ENCODE measurements at regions not wholly inside any gene's neighbourhood (a gene's known extent, or its start where the extent isn't known, plus 50 kb on each side); places are given as distances from the start of the nearest gene placed in this dataset.
"Not testable (repeated sequence)": the region's sequence is repeated elsewhere in the genome, so short reads cannot be mapped to it uniquely, and the experiment has no call there.

- DNase-seq (ENCODE audit: low read depth in 2 of 2) = no peak
These were observed 116.6 kb upstream of the RBBP8 start for GRCh38 chr18:22816266-22817176.

DNA sequence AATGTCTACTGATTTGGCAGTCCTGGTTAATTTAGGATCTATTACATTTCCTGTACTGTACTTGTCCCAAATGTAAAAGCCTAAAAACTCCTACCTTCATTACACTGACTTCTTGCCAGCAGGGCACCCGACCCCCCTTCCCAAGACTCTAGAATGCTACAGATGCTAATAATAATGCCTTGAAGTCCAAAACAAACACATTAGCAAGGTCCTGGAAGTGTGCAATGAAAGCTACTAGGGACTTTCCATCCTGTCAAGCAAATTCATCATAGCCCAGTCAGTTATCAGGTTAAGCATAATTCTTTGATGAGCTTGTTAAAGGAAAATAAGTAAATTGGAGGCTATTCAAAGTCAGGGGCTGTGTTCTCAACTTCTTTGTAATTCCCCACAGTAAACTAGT is 115.3 kb upstream of the RBBP8 start:
- DNase-seq (ENCODE audit: low read depth in 2 of 2) = no peak

DNA sequence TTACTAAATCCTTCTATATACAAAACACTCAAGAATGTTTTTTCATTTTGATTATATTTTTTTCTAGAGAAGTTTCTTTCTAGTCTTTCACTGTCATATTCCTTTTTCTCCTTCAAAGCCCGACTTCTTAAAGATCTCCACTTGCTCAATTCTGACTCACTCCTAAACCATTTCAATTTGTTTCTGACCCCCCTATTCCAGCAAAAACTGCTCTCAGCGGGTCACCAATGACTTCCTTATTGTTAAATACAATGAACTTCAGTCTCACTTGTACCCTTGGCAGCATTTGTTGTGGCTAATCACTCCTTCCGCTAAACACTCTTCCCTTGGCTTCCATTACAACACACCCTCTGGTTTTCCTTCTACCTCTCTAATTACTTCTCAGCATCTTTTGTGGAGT is 111.1 kb upstream of the RBBP8 start:
- no peak for DNase-seq (ENCODE audit: low read depth in 2 of 2)

- no peak for DNase-seq (ENCODE audit: low read depth in 2 of 2)
These were observed 110.2 kb upstream of the RBBP8 start for GRCh38 chr18:22822841-22823508.

- DNase-seq (ENCODE audit: low read depth in 2 of 2) = no peak
These were observed 106.4 kb upstream of the RBBP8 start for GRCh38 chr18:22826726-22827125.

DNA sequence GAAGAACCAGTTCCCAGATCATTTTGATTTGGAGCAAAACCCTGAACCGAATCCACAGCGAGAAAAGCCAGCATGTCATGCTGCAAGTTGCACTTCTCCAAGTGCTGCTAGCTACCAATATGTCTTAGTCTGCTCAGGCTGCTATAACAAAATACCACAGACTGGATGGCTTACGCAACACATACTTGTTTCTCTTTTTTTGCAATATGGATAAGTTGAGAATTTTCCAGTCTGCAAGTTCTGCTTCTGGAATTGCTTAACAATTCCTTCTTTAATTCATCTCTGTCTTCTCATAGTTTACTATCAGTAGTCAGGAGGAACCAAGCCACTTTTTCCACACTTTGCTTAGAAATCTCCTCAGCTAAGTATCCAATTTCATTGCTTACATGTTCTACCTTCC is 105.9 kb upstream of the RBBP8 start:
- DNase-seq (ENCODE audit: low read depth in 2 of 2) = no peak

DNA sequence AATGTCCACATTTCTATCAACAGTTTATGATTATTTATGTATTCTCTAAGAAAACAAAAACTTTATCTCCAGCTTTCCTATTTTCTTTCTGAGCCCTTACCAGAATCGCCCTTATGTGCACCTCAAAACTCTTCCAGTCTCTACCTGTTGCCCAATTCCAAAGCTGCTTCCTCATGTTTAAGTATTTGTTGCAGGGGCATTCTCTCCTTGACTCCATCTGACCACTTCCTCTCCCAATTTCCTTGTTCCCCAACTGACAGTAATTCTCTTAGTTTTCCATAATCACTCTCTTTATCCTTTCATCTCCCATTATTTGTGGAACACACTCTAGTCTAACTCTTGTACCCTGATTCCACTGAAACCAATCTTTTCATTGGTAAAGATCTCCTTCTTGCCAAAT is 105.4 kb upstream of the RBBP8 start:
- no peak for DNase-seq (ENCODE audit: low read depth in 2 of 2)

- no peak for DNase-seq (ENCODE audit: low read depth in 2 of 2)
These were observed 105.0 kb upstream of the RBBP8 start for GRCh38 chr18:22828171-22828570.

- DNase-seq (ENCODE audit: low read depth in 2 of 2) = not testable (repeated sequence)
These were observed 104.5 kb upstream of the RBBP8 start for GRCh38 chr18:22828583-22828982.

GRCh38 chr18:22829781-22830180 is 103.3 kb upstream of the RBBP8 start:
- no peak for DNase-seq (ENCODE audit: low read depth in 2 of 2)

GRCh38 chr18:22830511-22830910 is 102.6 kb upstream of the RBBP8 start:
- DNase-seq (ENCODE audit: low read depth in 2 of 2) = no peak

DNA sequence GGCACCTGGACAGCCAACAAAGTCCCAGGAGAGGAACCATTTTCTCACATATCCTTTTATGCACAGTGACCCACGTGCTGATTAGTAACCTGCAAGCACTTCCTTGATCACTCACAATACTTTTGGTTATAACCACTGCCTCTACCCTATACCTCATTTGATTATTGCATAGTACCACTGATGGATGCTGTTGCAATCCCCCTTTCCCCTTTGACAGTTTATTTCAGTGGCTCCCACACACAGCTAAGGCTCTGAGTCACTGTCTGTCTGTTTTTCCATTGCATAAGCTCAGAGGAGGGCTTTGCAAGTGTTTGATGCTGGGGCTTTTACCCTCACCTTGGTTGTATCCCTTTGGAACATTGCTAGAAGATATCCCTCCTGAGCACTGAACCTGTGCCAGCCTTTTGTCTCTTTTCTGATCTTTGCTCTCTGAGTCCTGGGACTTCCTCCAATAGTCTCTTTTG is 101.7 kb upstream of the RBBP8 start:
- DNase-seq (ENCODE audit: low read depth in 2 of 2) = peak in 1 of 2 experiments; percentile 24

GRCh38 chr18:22836932-22837331 is 96.2 kb upstream of the RBBP8 start:
- DNase-seq (ENCODE audit: low read depth in 2 of 2) = no peak

GRCh38 chr18:22838221-22838620 is 94.9 kb upstream of the RBBP8 start:
- DNase-seq (ENCODE audit: low read depth in 2 of 2) = no peak

DNA sequence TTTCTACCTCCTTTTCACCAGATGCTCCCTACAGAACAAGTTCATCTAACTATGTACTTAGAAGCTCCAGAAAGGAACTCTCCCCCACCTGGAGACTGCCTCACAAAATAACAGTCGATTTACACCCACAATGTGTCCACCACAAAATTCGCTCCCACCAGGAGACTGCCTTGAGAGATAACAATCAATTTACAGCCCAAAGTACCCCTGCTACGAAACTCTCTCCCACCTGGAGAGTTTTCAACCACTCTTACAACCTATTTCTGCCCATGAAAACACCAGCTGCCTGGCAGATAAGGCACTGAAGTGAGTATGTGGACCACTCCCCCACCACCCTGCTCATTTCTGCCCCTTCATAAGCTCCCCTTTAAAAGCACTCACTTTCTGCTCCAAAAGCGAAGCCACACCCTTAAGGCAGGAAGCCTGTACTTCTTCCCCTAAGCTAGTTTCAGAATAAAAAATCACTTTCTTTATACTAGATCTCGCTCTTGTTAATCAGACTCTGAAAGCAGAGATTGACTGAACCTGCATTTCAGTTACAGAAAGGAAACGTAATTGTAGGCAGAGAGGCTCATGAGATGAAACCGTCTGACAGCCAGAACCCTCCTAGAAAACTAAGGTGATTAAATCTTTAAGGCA is 94.4 kb upstream of the RBBP8 start:
- no peak for DNase-seq (ENCODE audit: low read depth in 2 of 2)

- DNase-seq (ENCODE audit: low read depth in 2 of 2) = no peak
These were observed 93.7 kb upstream of the RBBP8 start for GRCh38 chr18:22839340-22839821.

DNA sequence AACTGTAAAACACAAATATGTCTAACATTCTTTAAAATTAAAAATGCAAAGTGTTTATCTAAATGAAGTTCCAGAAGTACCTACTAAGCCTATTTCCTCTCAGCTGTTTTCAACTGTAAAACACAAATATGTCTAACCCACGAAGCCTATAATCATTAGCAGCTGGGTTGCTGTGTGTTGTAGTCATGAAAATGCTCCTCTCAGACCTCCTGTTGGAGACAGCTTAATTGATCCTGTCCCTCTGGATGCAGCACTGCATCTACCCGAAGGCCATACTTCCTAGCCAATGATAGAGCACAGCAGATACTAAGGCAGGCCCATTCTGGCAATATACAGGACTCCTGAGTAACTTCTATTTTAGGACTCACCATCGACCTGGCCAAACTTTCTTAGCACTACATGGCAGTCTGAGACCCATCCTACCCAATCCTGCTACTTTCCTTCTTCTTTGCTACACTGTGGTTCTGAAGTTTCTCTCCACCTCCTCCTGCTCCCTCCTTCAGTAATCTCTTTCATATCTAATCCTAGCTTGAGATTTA is 92.5 kb upstream of the RBBP8 start:
- DNase-seq (ENCODE audit: low read depth in 2 of 2) = peak; percentile 25 to 32

- DNase-seq (ENCODE audit: low read depth in 2 of 2) = no peak
These were observed 91.3 kb upstream of the RBBP8 start for GRCh38 chr18:22841840-22842239.

DNA sequence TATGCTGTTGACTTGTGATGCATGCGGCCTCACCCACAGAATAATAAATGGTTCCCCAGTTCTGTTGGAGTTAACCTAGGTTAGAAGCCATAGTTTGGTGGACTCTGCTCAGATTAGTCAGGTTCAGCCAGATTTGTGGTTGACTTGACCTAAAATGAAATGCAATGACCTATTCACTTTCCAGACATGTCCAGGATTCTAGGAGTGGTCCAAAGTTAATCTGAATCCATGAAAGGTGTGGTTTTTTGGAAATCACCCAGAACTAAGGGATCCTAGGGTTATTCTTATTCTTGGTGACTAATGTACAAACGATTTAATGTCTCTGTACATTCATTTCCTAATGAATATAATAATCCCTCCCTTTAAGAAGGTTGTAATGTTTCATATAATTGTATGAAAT is 88.9 kb upstream of the RBBP8 start:
- DNase-seq (ENCODE audit: low read depth in 2 of 2) = no peak

- DNase-seq (ENCODE audit: low read depth in 2 of 2) = no peak
These were observed 88.5 kb upstream of the RBBP8 start for GRCh38 chr18:22844628-22845027.

- DNase-seq (ENCODE audit: low read depth in 2 of 2) = no peak
These were observed 86.9 kb upstream of the RBBP8 start for GRCh38 chr18:22846088-22846683.

DNA sequence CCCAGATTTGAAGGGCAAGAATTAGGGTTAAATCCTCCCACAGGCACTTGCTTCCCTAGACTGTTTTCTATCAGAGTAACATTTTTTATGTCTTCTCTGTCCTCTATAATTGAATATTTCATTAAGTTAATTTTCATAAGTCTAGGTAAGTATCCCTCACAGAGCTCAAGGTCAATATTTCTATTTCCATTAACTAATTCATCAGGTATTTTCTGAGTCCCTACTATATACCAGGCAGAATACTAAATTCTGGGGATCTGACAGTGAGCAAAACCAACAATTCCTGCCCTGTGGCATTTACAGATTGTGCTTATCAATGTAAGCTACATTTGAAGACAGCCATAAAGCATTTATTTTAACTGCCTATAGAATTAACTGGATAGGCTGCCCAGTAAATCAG is 86.4 kb upstream of the RBBP8 start:
- DNase-seq (ENCODE audit: low read depth in 2 of 2) = no peak
